ENCODE measurements at regions not wholly inside any gene's neighbourhood (a gene's known extent, or its start where the extent isn't known, plus 50 kb on each side); places are given as distances from the start of the nearest gene placed in this dataset.
"Not testable (repeated sequence)": the region's sequence is repeated elsewhere in the genome, so short reads cannot be mapped to it uniquely, and the experiment has no call there.

DNA sequence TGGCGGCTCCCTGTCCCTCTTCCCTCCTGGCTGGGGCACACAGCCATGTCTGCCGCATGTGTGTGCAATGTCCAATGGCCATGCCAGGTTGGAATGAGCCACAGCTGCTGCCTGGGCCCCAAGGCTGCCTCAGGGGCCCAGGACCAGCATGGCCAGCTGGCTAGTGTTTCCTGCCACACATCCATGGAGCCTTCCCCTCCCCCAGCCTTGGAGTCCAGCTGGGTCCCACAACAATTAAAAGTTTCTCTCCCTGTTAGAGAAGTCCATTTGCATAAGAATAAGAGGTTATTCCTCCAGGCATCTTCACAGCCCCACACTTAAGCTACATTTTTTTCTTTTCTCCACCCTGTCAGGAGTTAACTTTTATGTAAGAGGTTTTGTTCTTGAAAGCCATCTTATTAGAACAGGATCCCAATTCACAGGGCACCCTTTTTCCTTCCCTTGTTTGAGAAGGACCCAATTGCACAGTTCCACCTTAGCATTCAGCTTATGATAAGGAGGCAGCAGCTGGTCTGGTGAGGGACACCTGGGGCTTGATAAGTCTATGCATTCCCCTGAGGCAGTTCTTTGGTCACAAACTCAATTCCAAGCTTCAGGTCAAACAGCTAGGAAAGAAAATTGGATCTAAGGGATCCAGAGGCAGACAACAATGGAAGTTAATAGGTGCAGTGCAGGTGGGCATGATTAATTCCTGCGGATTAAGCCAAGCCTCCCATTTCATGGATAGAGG, 963.3 kb upstream of the GRIA3 start:
- no peaks in the 10 kb centered on the region for H3K9me1 ChIP-seq (ENCODE audit: control insufficient read depth, extremely low read depth, insufficient read depth, low read length)
- no peaks in the 10 kb centered on the region for H3K9me3 ChIP-seq (ENCODE audit: control insufficient read depth, low read depth, low read length)
- H4K20me1 ChIP-seq (ENCODE audit: control insufficient read depth, extremely low read depth, insufficient read depth, low read length), result no peaks in the 10 kb centered on the region
- no peak overlapping the region for H3K27ac ChIP-seq (ENCODE audit: control insufficient read depth, insufficient read depth, low read length)
- FAIRE-seq (no peak), DNase-seq (ENCODE audit: low read depth, low spot score) (no peak)
- H3K27me3 ChIP-seq (ENCODE audit: control insufficient read depth, extremely low read depth, insufficient read depth, low read length), result no peaks in the 10 kb centered on the region
- TF ChIP-seq CTCF (optimal IDR thresholded peaks at IDR 0.05 in 1 of 3, IDR thresholded peaks at IDR 0.05 in 1 of 3, conservative IDR thresholded peaks at IDR 0.05 in 1 of 3; ENCODE audit: extremely low read depth in 1 of 3, insufficient read depth in 2 of 3, low read length in 3 of 3) (no peak), EZH2 (IDR thresholded peaks at IDR 0.05; ENCODE audit: low read length) (no peak)
- dilution Hi-C loops (cut with MboI; ENCODE audit: extremely low pct_ligation_motif_present, low sequenced_read_pairs), result no loop called here
- H3K4me2 ChIP-seq (ENCODE audit: control insufficient read depth, extremely low read depth, insufficient read depth, low read depth, low read length), result no peak overlapping the region
- H3K36me3 ChIP-seq (ENCODE audit: control insufficient read depth in 2 of 2, extremely low read depth in 1 of 2, insufficient read depth in 2 of 2, low read length in 2 of 2), result no peaks in the 10 kb centered on the region
- H3K79me2 ChIP-seq (ENCODE audit: control insufficient read depth, insufficient read depth, low read length), result no peaks in the 10 kb centered on the region
- H3K4me1 ChIP-seq (ENCODE audit: control insufficient read depth, extremely low read depth, insufficient read depth, low read length), result peaks cover 12% of the 10 kb centered on the region
- H3K9ac ChIP-seq (ENCODE audit: control insufficient read depth, extremely low read depth, insufficient read depth, low read length), result no peak overlapping the region
- H2AFZ ChIP-seq (ENCODE audit: control insufficient read depth, low read length), result no peak overlapping the region
- H3K4me3 ChIP-seq (ENCODE audit: control insufficient read depth in 2 of 3, extremely low read depth in 1 of 3, insufficient read depth in 2 of 3, low read depth in 1 of 3, low read length in 3 of 3), result no peak overlapping the region

GRCh38 chrX:122221810-122222209, 962.3 kb upstream of the GRIA3 start:
- H3K4me3 ChIP-seq (ENCODE audit: control insufficient read depth in 2 of 3, extremely low read depth in 1 of 3, insufficient read depth in 2 of 3, low read depth in 1 of 3, low read length in 3 of 3); H3K4me2 ChIP-seq (ENCODE audit: control insufficient read depth, extremely low read depth, insufficient read depth, low read depth, low read length); dilution Hi-C loops (cut with MboI; ENCODE audit: extremely low pct_ligation_motif_present, low sequenced_read_pairs); DNase-seq (ENCODE audit: low read depth, low spot score); H3K27me3 ChIP-seq (ENCODE audit: control insufficient read depth, extremely low read depth, insufficient read depth, low read length); H2AFZ ChIP-seq (ENCODE audit: control insufficient read depth, low read length); FAIRE-seq; H3K27ac ChIP-seq (ENCODE audit: control insufficient read depth, insufficient read depth, low read length); H3K9me1 ChIP-seq (ENCODE audit: control insufficient read depth, extremely low read depth, insufficient read depth, low read length); H3K9me3 ChIP-seq (ENCODE audit: control insufficient read depth, low read depth, low read length); H3K36me3 ChIP-seq (ENCODE audit: control insufficient read depth in 2 of 2, extremely low read depth in 1 of 2, insufficient read depth in 2 of 2, low read length in 2 of 2); H3K79me2 ChIP-seq (ENCODE audit: control insufficient read depth, insufficient read depth, low read length); H4K20me1 ChIP-seq (ENCODE audit: control insufficient read depth, extremely low read depth, insufficient read depth, low read length); H3K9ac ChIP-seq (ENCODE audit: control insufficient read depth, extremely low read depth, insufficient read depth, low read length): not testable (repeated sequence)
- H3K4me1 ChIP-seq (ENCODE audit: control insufficient read depth, extremely low read depth, insufficient read depth, low read length), result peaks cover 12% of the 10 kb centered on the region

GRCh38 chrX:122224137-122224536, 959.9 kb upstream of the GRIA3 start:
- H3K4me3 ChIP-seq (ENCODE audit: control insufficient read depth in 2 of 3, extremely low read depth in 1 of 3, insufficient read depth in 2 of 3, low read depth in 1 of 3, low read length in 3 of 3); H3K4me2 ChIP-seq (ENCODE audit: control insufficient read depth, extremely low read depth, insufficient read depth, low read depth, low read length); H3K9ac ChIP-seq (ENCODE audit: control insufficient read depth, extremely low read depth, insufficient read depth, low read length); DNase-seq (ENCODE audit: low read depth, low spot score); H2AFZ ChIP-seq (ENCODE audit: control insufficient read depth, low read length); dilution Hi-C loops (cut with MboI; ENCODE audit: extremely low pct_ligation_motif_present, low sequenced_read_pairs); H3K27ac ChIP-seq (ENCODE audit: control insufficient read depth, insufficient read depth, low read length); H4K20me1 ChIP-seq (ENCODE audit: control insufficient read depth, extremely low read depth, insufficient read depth, low read length); H3K4me1 ChIP-seq (ENCODE audit: control insufficient read depth, extremely low read depth, insufficient read depth, low read length); H3K79me2 ChIP-seq (ENCODE audit: control insufficient read depth, insufficient read depth, low read length); H3K36me3 ChIP-seq (ENCODE audit: control insufficient read depth in 2 of 2, extremely low read depth in 1 of 2, insufficient read depth in 2 of 2, low read length in 2 of 2); H3K27me3 ChIP-seq (ENCODE audit: control insufficient read depth, extremely low read depth, insufficient read depth, low read length); H3K9me1 ChIP-seq (ENCODE audit: control insufficient read depth, extremely low read depth, insufficient read depth, low read length); H3K9me3 ChIP-seq (ENCODE audit: control insufficient read depth, low read depth, low read length); FAIRE-seq: not testable (repeated sequence)

Measured in keratinocyte (primary cell).